ENCODE measurements at regions not wholly inside any gene's neighbourhood (a gene's known extent, or its start where the extent isn't known, plus 50 kb on each side); places are given as distances from the start of the nearest gene placed in this dataset.

DNA sequence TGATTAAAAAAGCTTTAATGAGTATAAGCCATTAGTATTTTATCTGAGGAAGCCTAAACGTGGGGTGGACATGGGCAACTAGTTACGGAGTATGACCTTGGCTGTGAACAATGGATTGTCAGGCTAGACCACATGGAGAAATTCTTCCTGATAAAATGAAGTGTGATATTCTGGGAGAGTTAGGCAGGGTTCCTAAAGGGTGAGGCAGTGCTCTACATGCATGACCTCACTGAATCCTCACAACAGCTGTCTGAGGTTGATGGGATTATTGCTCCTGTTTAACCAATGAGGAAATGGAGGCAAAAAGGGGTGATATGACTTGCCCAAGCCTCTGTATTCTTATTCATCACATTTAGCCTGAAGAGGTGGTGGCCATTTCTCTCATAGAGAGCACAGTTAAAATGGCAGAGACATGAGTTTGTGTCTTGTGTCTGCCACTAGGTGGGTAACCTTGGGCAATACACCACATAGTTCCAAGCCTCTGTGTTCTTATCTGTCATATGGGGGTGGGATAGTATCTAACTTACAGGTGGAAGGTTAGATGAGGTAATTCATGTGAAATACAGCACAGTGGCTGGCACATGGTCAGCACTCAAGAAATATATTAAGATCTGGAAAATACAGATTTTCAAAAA, 96.1 kb upstream of the NR3C1 start:
- Histone ChIP-seq H3K4me3 (no peak overlapping the region), H3K9me3 (replicated peaks; ENCODE audit: control insufficient read depth, insufficient read depth, low read depth, low read length) (no peaks in the 10 kb centered on the region), H3K27me3 (ENCODE audit: control insufficient read depth in 2 of 2, insufficient read depth in 2 of 2, low read length in 2 of 2) (no peaks in the 10 kb centered on the region), H3K27ac (ENCODE audit: extremely low read depth, low read depth, low read length) (no peak overlapping the region), H3K9ac (ENCODE audit: insufficient read depth in 1 of 2, low read depth in 2 of 2, low read length in 2 of 2) (no peak overlapping the region), H3K36me3 (ENCODE audit: control insufficient read depth, insufficient read depth, low read length) (no peaks in the 10 kb centered on the region), H3K9me1 (ENCODE audit: control insufficient read depth, insufficient read depth, low read length) (no peaks in the 10 kb centered on the region), H3K4me1 (replicated peaks in 1 of 2; ENCODE audit: control insufficient read depth in 2 of 2, insufficient read depth in 2 of 2, low read length in 2 of 2) (no peaks in the 10 kb centered on the region), H3K79me2 (ENCODE audit: control insufficient read depth, insufficient read depth, low read length) (no peaks in the 10 kb centered on the region), H2AFZ (ENCODE audit: low read depth, low read length) (no peak overlapping the region), H3K4me2 (ENCODE audit: insufficient read depth, low read length) (no peak overlapping the region), H4K20me1 (replicated peaks; ENCODE audit: control insufficient read depth, insufficient read depth, low read length) (no peaks in the 10 kb centered on the region)
- in situ Hi-C loops (cut with MboI) = no loop called here
- DNase-seq (ENCODE audit: extremely low read depth in 1 of 4, low spot score in 3 of 4) (no peak), ATAC-seq (peak; percentile 72), FAIRE-seq (no peak)
- ChIA-PET CTCF (ENCODE audit: low intra/inter-chr PET ratio) (no interaction called here), POLR2A (no interaction called here)
- intact Hi-C loops (cut with micrococcal nuclease) = no loop called here
- BruUV-seq (replicated peaks) = no TSS peak
- TF ChIP-seq RAD21 (CRISPR knock-in tag; conservative IDR thresholded peaks at IDR 0.05 in 1 of 2, IDR thresholded peaks at IDR 0.05 in 1 of 2) = peak in 1 of 2 experiments; percentile 31; a peak in 1 of 4 replicates
- TF ChIP-seq TRIM28 (IDR thresholded peaks at IDR 0.05) = no peak
- TF ChIP-seq, protein P1, sequence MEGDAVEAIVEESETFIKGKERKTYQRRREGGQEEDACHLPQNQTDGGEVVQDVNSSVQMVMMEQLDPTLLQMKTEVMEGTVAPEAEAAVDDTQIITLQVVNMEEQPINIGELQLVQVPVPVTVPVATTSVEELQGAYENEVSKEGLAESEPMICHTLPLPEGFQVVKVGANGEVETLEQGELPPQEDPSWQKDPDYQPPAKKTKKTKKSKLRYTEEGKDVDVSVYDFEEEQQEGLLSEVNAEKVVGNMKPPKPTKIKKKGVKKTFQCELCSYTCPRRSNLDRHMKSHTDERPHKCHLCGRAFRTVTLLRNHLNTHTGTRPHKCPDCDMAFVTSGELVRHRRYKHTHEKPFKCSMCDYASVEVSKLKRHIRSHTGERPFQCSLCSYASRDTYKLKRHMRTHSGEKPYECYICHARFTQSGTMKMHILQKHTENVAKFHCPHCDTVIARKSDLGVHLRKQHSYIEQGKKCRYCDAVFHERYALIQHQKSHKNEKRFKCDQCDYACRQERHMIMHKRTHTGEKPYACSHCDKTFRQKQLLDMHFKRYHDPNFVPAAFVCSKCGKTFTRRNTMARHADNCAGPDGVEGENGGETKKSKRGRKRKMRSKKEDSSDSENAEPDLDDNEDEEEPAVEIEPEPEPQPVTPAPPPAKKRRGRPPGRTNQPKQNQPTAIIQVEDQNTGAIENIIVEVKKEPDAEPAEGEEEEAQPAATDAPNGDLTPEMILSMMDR (IDR thresholded peaks at IDR 0.05 in 2 of 3, conservative IDR thresholded peaks at IDR 0.05 in 1 of 3; ENCODE audit: insufficient read depth in 2 of 3, low read depth in 1 of 3, low read length in 3 of 3) = peak in 1 of 3 experiments; percentile 15; a peak in 1 of 6 replicates
- TF ChIP-seq CEBPG (CRISPR knock-in tag; IDR thresholded peaks at IDR 0.05) = no peak
- 0 out of 4 replicates have a peak, but pooled peaks of 1 of the 2 experiments have one; percentile 11 for TF ChIP-seq CEBPG (tag; conservative IDR thresholded peaks at IDR 0.05 in 1 of 2, IDR thresholded peaks at IDR 0.05 in 1 of 2)
- TF ChIP-seq EGR1 (conservative IDR thresholded peaks at IDR 0.05) = 0 out of 2 replicates have a peak, but pooled peaks have one; percentile 6
- no peak for TF ChIP-seq CEBPB (tag; IDR thresholded peaks at IDR 0.05)
- WGBS (ENCODE audit: insufficient coverage, low coverage, missing lambda C conversion rate) = 5% methylated on average over 2 of the region's 2 CpGs

Measured in K562 (cell line).